ENCODE measurements at regions not wholly inside any gene's neighbourhood (a gene's known extent, or its start where the extent isn't known, plus 50 kb on each side); places are given as distances from the start of the nearest gene placed in this dataset.

DNA sequence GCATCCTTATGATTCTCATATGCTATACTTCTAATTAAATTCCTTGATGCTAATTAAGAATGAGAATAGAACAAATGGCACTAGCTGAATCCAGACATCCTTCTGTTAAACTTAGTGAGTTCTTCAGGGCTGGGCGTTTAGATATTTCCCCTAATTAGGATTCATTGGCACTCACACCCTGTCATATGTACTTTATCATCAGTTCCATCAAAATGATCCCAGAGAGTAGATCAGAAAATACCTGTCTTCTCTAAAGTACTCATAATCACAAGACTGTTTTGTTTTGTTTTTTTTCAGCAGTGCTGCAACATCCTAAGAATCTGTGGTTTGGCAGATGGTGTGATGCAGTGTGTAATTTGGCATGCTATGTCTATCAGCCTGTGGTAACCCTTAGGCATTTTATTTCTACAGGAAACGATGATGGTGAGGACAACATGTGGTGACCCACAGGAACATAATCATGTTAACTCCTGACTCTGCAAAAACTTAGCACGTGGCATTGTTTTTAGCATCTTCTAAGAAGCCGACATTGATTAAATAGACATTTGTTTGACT lies 2528.4 kb downstream of the ARAP2 start:
- TF ChIP-seq, protein P1, sequence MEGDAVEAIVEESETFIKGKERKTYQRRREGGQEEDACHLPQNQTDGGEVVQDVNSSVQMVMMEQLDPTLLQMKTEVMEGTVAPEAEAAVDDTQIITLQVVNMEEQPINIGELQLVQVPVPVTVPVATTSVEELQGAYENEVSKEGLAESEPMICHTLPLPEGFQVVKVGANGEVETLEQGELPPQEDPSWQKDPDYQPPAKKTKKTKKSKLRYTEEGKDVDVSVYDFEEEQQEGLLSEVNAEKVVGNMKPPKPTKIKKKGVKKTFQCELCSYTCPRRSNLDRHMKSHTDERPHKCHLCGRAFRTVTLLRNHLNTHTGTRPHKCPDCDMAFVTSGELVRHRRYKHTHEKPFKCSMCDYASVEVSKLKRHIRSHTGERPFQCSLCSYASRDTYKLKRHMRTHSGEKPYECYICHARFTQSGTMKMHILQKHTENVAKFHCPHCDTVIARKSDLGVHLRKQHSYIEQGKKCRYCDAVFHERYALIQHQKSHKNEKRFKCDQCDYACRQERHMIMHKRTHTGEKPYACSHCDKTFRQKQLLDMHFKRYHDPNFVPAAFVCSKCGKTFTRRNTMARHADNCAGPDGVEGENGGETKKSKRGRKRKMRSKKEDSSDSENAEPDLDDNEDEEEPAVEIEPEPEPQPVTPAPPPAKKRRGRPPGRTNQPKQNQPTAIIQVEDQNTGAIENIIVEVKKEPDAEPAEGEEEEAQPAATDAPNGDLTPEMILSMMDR (IDR thresholded peaks at IDR 0.05): no peak
- no peak for TF ChIP-seq POLR2A (IDR thresholded peaks at IDR 0.05)
